HG03354 (cell line): ENCODE measurements at regions not wholly inside any gene's neighbourhood (a gene's known extent, or its start where the extent isn't known, plus 50 kb on each side); places are given as distances from the start of the nearest gene placed in this dataset.
"Not testable (repeated sequence)": the region's sequence is repeated elsewhere in the genome, so short reads cannot be mapped to it uniquely, and the experiment has no call there.

Source experiments
- ATAC-seq: cut with Tn5 transposase; IDR thresholded peaks from one replicate; pipeline ENCODE4 v1.9.1; 2021; ENCODE audit warnings: mild to moderate bottlenecking; ENCODE audit not compliant: unreplicated experiment, poor library complexity, severe bottlenecking

DNA sequence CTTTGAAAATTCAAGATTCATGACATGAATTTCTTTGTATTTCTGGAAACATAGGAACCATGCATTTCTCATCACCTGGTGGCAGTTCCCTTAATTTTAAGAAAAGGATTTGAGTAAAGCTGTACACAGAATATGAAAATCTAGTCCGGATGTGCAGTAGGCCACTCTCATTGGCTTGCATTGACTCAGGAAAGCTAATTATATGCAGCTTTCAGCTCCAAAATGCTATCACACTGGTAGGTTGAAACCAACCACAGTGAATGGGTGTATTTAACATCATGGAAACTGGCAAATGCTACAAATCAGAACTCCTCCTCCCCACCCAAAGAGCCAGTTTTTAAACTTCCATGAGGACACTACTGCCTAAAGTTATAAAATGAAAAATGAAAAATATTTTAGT is 161.6 kb upstream of the FBXL17 start:
- ATAC-seq: peak; percentile 57

DNA sequence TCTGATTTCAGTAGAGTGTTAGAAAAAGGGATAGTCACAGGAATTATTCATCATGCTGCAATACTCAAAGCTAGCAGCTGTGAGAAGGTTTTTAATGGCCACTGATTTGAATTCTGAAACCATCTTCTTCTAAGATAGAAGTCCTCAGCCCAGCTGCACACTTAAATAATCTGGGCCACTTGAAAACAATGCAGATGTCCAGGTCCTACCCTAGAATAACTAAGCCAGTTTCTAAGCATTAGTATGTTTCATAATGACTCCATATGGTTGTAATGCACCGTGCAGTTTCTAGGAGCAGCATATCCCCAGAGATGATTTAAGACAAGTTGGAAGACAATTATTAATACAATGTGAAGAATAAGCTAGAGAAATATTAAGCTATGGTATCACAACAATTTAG is 159.9 kb upstream of the FBXL17 start:
- ATAC-seq: peak; percentile 57

DNA sequence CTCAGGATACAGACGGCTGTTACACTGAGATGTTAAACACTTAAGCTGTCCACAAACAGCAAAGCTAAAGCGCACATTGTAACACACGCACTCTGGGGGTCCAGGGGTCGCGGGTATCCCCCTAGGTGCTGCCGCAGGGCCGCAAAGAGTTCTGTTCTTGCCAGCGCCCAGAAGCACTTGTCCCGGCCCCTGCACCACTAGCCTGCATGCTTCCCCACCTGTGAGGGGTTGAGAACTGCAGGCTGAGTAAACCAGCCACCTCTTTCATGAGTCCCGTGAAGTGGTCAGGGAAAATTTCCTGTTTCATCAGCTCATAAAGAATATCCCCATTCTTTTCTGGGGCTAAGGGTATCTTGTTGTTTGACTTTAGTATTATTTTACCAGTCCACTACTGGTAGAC is 154.4 kb upstream of the FBXL17 start:
- ATAC-seq: no peak

DNA sequence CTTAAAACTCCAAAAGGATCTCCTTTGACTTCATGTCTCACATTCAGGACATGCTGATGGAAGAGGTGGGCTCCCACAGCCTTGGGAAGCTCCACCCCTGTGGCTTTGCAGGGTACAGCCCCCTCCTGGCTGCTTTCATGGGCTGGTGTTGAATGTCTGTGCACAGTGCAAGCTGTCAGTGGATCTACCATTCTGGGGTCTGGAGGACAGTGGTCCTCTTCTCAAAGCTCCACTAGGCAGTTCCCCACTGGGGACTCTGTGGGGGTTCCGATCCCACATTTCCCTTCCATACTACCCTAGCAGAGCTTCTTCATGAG is 150.2 kb upstream of the FBXL17 start:
- ATAC-seq: not testable (repeated sequence)

DNA sequence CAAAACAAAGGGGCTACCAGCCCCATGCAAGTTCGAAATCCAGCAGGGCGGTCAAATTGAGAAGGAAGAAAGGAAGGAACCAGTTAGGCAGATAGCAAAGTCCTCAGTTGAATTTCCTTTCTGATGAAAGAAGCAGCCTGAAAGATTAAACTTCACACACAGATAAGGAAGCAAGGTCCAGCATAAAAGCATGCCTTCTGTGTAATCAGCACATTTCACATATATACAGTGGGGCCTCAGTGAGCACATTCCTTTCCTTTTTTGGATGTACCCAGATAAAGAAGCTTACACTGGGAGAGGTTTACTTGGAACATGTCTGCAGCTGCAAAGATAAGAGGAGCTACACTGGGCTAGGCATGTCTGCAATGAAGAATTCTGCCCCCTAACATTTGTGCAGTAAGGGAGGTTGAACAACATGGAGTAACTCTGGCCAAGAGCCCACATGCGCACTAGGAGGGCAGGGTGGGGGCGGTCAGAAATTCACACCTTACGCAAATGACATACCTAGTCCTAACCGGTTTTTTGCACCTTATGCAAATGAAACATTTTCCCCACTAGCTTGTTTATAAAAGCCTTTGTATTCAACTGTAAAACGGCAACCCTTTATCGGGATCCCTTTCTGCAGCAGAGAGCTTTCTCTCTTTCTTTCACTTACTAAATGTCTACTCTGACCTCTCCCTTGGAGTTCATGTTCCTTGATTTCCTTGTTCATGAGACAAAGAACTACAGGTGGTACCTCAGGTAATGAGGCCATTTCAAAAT is 149.7 kb upstream of the FBXL17 start:
- no peak for ATAC-seq

DNA sequence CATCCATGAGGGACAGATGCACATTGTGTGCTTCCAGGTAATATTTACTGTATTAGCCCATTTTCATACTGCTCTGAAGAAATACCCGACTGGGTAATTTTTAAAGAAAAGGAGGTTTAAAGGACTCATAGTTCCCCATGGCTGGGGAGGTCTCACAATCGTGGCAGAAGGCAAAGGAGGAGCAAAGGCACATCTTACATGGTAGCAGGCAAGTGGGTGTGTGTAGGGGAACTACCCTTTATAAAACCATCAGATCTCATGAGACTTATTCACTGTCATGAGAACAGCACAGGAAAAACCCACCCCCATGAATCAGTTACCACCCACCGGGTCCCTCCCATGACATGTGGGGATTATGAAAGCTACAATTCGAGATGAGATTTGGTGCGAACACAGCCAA is 148.8 kb upstream of the FBXL17 start:
- ATAC-seq: no peak

DNA sequence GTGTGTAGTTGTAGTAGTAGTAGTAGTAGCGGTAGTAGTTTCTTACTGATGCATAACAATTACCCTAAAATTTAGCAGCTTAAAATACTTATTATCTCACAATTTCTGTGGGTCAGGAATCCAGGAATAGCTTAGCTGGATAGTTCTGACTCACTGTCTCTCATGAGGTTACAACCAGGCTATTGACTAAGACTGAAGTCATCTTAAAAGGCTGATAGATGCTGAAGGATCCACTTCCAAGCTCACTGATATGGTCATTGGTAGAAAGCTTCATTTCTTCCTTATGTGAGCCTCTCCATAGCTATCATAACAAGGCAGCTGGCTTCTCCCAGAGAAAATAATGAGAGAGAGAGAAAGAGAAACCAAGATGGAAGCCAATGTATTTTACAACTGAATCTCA is 147.5 kb upstream of the FBXL17 start:
- ATAC-seq: no peak

DNA sequence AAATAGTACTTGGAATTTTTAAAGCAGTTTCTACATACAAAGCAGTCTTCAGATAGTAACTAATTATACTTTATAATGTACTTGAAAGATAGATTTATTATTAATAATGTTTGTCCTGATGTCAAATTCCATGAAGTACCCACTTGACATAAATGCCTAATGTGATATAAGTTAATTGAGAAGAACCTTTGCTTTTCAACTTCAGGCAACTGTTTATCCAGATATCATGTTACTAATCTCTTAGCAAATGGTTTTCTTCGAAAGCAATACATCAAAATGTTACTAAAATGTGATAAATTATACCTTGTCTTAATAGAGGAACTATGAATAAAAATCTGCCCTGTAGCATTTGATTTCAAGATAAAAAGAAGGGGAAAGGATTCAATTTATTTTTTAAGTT is 146.8 kb upstream of the FBXL17 start:
- ATAC-seq: no peak

DNA sequence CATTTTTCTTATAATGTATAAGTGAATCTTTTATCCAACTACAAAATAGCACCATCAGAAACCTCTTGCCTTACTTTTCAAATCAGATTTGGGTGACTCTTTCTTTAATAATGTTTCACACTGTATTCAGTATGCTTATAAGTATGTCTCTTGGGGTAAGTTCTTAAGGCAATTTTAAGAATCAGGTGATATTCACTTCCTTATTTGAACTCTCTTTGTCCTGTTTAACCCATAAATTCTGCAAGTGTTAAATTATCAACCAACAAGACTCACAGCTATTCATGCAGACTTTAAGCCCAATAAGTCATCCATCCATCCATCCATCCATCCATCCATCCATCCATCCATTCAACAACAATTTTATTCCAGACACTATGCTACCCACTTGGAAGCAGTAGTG is 142.7 kb upstream of the FBXL17 start:
- ATAC-seq: no peak

DNA sequence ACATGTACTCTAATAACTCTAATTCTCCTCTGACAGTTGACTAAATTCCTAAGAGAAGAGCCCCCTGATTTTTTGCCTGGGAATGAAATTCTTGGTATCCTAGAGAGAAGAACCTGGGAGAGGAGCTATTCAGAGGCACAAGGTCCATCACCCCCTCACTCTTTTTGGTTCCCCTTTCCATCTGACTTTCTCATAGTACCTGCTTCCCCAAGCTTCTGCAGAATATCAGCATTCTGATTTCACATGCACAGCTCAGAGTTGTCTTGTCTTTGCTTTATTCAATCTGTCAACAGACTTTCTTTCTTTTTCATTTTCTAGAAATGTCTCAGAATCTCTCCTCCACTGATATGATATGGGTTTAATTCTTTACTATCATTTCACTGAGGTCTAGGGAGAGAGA is 141.5 kb upstream of the FBXL17 start:
- no peak for ATAC-seq

DNA sequence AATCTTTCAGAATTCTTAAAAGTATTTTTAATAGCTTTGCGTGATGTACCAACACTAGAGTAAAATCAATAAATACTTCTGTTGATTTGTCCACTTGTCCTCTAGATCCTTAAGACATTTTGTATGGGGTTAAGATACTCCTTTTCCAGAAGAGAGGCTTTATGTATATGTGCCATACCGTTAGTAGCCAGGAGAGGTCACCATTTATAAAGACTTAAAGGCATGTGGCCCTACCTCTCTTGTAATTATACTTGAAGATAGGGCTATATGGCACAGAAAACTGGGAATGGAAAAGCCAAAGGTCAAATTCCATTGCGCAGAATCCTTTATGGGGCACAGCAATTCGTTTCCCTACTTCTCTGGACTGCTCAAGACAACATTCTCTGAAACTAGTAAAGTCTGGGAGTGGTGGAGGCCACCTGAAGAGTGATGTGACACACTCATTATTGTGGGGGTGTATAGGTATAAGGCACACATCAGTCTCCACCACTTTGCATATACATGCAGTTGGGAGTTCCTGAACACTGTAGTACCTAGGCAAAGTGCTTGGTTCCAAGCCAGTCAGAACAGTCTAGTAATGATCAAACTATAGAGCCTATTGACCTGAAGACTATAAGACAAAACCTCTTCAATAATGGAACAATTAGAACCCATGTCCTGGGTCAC is 140.1 kb upstream of the FBXL17 start:
- ATAC-seq: peak; percentile 65

DNA sequence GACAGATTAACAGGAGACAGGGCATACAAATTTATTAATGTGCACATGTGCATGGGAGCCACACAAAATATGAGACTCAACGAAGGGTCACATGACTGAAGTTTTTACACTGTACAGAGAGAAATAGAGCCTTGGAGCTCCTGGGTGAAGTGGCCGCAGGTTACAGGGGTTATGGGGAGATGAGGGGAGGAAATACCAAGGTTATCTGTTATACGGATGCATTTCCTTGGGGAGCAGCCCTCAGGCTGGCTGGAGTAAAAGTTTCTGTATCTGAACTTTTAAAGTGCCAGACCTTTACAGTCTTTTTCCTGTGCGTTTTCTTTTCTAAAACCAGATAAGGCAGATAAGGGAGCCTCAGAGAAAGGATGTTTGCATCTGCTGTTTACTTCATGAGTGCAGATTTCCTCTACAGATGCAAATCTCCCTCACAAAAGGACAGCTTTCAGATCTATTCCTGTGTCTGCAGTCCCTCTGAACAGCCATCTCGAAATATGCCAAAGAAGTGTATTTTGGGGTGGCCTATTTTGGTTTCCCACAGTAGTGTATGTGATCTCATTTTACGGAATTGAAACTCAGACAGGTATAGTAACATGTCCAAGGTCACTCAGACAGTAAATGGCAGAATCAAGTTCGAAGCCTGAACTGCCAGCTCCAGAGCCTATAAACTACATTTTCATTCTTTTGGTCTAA is 139.3 kb upstream of the FBXL17 start:
- ATAC-seq: peak; percentile 92

DNA sequence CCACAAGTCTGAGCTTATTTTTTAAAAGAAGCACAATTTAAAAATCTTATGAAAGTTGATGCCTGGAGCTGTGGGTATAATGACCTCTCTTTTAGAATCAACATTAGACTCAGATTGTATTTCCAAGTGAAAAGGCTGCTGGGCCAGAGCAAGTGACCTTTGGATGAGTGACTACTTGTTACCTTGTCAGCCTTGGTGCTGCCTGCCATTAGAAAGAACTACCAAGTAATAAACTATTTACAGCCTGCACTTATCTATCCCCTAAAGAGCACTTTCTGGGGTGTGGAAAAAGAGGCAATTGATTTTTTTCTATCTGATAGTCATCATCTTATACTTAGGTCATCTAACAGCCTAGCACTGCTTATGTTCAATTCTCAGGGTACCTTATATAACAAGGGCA is 134.9 kb upstream of the FBXL17 start:
- no peak for ATAC-seq

DNA sequence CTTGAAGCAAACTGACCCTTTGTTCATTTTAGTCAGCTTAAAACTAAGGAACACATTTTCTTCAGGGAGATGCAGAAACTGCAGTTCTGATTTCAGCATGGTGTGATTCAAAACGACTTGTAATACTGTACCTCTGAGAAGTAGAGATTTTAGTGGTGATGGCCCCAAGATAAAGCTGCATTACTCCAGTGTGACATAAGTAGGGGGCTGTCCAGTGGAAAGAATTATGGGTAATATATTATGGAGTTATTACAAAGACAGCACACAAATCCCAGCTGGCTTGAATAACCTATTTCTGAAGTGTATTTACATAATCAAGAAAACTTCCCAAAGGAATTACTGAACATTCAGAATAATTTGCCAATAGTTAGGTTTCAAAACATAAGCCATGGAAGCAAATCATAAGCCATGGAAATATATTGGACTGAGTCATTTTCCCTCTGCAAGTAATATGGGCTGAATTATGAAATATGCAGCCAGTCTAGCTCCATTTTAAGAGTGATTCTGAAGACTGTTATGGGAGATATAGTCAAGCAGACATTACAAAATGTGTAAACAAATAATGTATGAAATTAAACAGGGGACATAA is 133.7 kb upstream of the FBXL17 start:
- no peak for ATAC-seq

DNA sequence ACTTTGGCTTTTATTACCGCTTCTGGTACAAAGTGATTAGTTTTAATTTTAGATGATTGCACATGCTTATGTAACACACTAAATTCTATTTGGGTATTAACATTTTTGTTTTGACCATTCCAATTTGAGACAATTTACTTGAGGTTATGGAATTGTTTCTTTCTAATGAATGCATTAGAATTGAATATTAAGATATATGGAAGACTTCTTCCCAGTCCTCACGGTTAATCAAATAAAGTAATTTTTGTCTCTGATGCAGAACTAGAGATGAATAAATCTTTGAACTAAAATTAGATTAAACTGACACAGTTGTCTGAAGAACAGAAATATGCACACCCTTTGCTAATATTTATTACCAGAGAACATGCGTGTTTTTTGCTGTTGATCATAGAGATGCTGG is 127.1 kb upstream of the FBXL17 start:
- no peak for ATAC-seq

DNA sequence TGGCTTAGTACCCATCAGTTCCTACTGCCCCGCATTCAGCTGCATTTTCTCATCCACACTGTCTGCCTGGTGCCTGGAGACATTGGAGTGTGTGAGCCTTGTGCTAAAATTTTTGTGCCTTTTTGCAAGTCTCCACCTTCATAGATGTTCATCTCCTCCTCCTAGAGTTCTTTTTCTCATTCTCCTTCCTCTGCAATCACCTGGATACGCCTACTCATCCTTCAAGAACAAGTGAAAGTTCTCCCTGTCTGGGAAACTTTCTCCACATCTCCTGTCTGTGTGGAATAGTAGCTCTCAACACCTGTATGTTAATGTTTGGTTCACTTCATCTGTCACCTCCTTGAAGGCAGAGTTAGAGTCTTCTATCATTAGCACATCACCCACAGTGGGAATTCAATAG is 125.7 kb upstream of the FBXL17 start:
- no peak for ATAC-seq

DNA sequence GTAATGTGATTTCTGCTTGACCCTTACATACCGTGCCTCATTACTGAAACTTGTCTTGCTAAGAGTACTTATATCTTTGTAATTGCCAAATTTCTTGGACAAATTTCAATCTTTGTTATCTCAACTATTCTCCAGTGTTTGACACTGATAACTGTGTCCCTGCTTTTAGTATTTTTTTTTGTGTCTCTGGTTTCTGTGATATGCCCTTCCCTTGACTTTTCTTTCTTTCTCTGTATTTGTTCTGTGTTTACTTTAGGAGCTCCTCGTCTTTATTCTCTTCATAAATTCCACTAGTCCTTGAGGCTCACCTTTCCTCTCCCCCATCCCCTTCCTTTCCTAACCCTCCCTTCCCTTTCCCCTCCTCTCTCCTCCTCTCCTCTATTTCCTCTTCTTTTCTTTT is 123.7 kb upstream of the FBXL17 start:
- ATAC-seq: no peak

DNA sequence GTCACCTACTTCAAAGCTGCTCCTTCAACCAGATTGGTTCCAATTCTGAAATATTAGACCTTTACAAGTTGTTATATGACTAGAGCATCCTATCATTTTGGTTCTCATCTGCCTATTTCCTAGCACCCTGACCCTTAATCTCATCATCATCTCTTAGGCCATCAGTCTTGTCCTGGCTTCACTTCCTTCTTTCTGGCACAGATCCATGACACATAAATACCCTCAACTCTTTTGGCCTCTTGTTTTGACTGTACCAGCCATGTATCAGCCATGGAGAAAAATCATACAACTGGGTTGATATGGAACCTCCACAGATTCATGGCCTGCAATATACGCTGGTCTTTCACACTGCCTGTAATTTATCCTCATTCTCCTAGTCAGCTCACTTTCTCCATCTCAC is 123.1 kb upstream of the FBXL17 start:
- ATAC-seq: no peak

DNA sequence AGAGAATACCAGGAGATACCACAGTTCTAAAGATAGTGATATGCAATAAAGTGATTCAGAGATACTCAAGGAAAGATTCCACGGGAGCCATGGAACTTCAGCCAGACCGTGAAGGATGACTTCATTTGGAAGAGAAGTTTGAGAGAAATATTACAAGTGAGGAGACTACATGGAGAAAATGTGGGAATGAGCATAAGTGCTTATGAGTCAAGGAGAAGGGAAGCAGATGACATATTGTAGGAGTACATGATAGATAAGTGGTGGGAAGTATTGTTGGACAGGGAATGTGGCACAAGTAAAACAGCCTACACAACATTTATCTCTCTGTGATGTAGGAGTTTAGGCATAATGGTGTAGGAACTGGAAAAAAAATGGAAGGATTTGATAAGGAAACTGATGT is 122.1 kb upstream of the FBXL17 start:
- ATAC-seq: no peak

DNA sequence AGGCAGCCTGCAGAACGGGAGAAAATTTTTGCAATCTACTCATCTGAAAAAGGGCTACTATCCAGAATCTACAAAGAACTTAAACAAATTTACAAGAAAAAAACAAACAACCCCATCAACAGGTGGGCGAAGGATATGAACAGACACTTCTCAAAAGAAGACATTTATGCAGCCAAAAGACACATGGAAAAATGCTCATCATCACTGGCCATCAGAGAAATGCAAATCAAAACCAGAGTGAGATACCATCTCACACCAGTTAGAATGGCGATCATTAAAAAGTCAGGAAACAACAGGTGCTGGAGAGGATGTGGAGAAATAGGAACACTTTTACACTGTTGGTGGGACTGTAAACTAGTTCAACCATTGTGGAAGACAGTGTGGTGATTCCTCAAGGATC is 113.7 kb upstream of the FBXL17 start:
- ATAC-seq: not testable (repeated sequence)

DNA sequence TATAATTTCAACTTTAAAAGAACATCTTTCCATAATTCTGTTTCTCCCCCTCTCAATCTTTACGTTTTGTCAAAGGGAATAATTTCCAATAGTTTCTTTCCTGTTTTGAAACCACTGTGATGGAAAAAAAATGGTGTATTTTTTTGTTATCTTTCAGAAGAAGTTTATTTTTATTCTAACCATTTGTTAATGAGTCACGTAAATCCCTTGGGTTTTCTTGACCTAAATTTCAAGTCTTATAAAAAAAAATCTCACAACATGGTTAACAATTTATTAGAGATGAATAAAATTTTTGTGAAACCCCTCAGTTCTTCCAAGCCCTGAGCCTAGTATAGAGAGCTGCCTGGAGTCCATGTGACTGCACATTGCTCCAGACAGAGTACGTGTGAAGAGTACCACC is 106.1 kb upstream of the FBXL17 start:
- ATAC-seq: no peak
